ENCODE measurements at regions not wholly inside any gene's neighbourhood (a gene's known extent, or its start where the extent isn't known, plus 50 kb on each side); places are given as distances from the start of the nearest gene placed in this dataset.

- no peaks in the 10 kb centered on the region for H3K27me3 ChIP-seq (ENCODE audit: control insufficient read depth in 1 of 2, insufficient read depth in 2 of 2, low read length in 2 of 2)
- H3K36me3 ChIP-seq (ENCODE audit: control insufficient read depth in 2 of 2, insufficient read depth in 2 of 2, low read length in 2 of 2) = no peaks in the 10 kb centered on the region
- H3K9ac ChIP-seq (ENCODE audit: low read length in 2 of 2) = peak overlapping the region in 1 of 2 donors; percentile 55
- peak overlapping the region; percentile 54 to 59 for H3K4me3 ChIP-seq (ENCODE audit: low read length in 2 of 2)
- H3K9me3 ChIP-seq (ENCODE audit: control insufficient read depth in 2 of 2, low read length in 2 of 2) = no peaks in the 10 kb centered on the region
- no peak overlapping the region for H3K27ac ChIP-seq (ENCODE audit: low read length)
- no peaks in the 10 kb centered on the region for H3K4me1 ChIP-seq (ENCODE audit: control insufficient read depth, insufficient read depth, low read length)
Measured at GRCh38 chr10:107653832-107654287, 489.4 kb upstream of the SORCS1 start.

- no peaks in the 10 kb centered on the region for H3K4me1 ChIP-seq (ENCODE audit: control insufficient read depth, insufficient read depth, low read length)
- H3K27me3 ChIP-seq (ENCODE audit: control insufficient read depth in 1 of 2, insufficient read depth in 2 of 2, low read length in 2 of 2) = no peaks in the 10 kb centered on the region
- no peak overlapping the region for H3K4me3 ChIP-seq (ENCODE audit: low read length in 2 of 2)
- no peak overlapping the region for H3K9ac ChIP-seq (ENCODE audit: low read length in 2 of 2)
- no peaks in the 10 kb centered on the region for H3K36me3 ChIP-seq (ENCODE audit: control insufficient read depth in 2 of 2, insufficient read depth in 2 of 2, low read length in 2 of 2)
- no peak overlapping the region for H3K27ac ChIP-seq (ENCODE audit: low read length)
- H3K9me3 ChIP-seq (ENCODE audit: control insufficient read depth in 2 of 2, low read length in 2 of 2) = no peaks in the 10 kb centered on the region
Measured at GRCh38 chr10:107650939-107651338, 486.4 kb upstream of the SORCS1 start.

- no peak overlapping the region for H3K9ac ChIP-seq (ENCODE audit: low read length in 2 of 2)
- H3K9me3 ChIP-seq (ENCODE audit: control insufficient read depth in 2 of 2, low read length in 2 of 2) = no peaks in the 10 kb centered on the region
- H3K4me1 ChIP-seq (ENCODE audit: control insufficient read depth, insufficient read depth, low read length) = no peaks in the 10 kb centered on the region
- H3K4me3 ChIP-seq (ENCODE audit: low read length in 2 of 2) = no peak overlapping the region
- no peak overlapping the region for H3K27ac ChIP-seq (ENCODE audit: low read length)
- no peaks in the 10 kb centered on the region for H3K27me3 ChIP-seq (ENCODE audit: control insufficient read depth in 1 of 2, insufficient read depth in 2 of 2, low read length in 2 of 2)
- no peaks in the 10 kb centered on the region for H3K36me3 ChIP-seq (ENCODE audit: control insufficient read depth in 2 of 2, insufficient read depth in 2 of 2, low read length in 2 of 2)
Measured at GRCh38 chr10:107649249-107649648, 484.7 kb upstream of the SORCS1 start.

- H3K4me3 ChIP-seq (ENCODE audit: low read length in 2 of 2) = no peak overlapping the region
- H3K9me3 ChIP-seq (ENCODE audit: control insufficient read depth in 2 of 2, low read length in 2 of 2) = no peaks in the 10 kb centered on the region
- no peak overlapping the region for H3K27ac ChIP-seq (ENCODE audit: low read length)
- no peaks in the 10 kb centered on the region for H3K36me3 ChIP-seq (ENCODE audit: control insufficient read depth in 2 of 2, insufficient read depth in 2 of 2, low read length in 2 of 2)
- no peaks in the 10 kb centered on the region for H3K4me1 ChIP-seq (ENCODE audit: control insufficient read depth, insufficient read depth, low read length)
- H3K9ac ChIP-seq (ENCODE audit: low read length in 2 of 2) = no peak overlapping the region
- no peaks in the 10 kb centered on the region for H3K27me3 ChIP-seq (ENCODE audit: control insufficient read depth in 1 of 2, insufficient read depth in 2 of 2, low read length in 2 of 2)
Measured at GRCh38 chr10:107647462-107647861, 483.0 kb upstream of the SORCS1 start.

GRCh38 chr10:107631876-107632275 is 467.4 kb upstream of the SORCS1 start:
- H3K27ac ChIP-seq (ENCODE audit: low read length) = no peak overlapping the region
- H3K9me3 ChIP-seq (ENCODE audit: control insufficient read depth in 2 of 2, low read length in 2 of 2) = no peaks in the 10 kb centered on the region
- H3K4me3 ChIP-seq (ENCODE audit: low read length in 2 of 2) = no peak overlapping the region
- no peak overlapping the region for H3K9ac ChIP-seq (ENCODE audit: low read length in 2 of 2)
- no peaks in the 10 kb centered on the region for H3K27me3 ChIP-seq (ENCODE audit: control insufficient read depth in 1 of 2, insufficient read depth in 2 of 2, low read length in 2 of 2)
- no peaks in the 10 kb centered on the region for H3K36me3 ChIP-seq (ENCODE audit: control insufficient read depth in 2 of 2, insufficient read depth in 2 of 2, low read length in 2 of 2)
- H3K4me1 ChIP-seq (ENCODE audit: control insufficient read depth, insufficient read depth, low read length) = no peaks in the 10 kb centered on the region

- no peak overlapping the region for H3K4me3 ChIP-seq (ENCODE audit: low read length in 2 of 2)
- no peaks in the 10 kb centered on the region for H3K36me3 ChIP-seq (ENCODE audit: control insufficient read depth in 2 of 2, insufficient read depth in 2 of 2, low read length in 2 of 2)
- H3K9me3 ChIP-seq (ENCODE audit: control insufficient read depth in 2 of 2, low read length in 2 of 2) = no peaks in the 10 kb centered on the region
Measured at GRCh38 chr10:107626862-107627261, 462.4 kb upstream of the SORCS1 start.

GRCh38 chr10:107623292-107623691 is 458.8 kb upstream of the SORCS1 start:
- Histone ChIP-seq H3K4me3 (ENCODE audit: low read length in 2 of 2) (no peak overlapping the region), H3K9me3 (ENCODE audit: control insufficient read depth in 2 of 2, low read length in 2 of 2) (no peaks in the 10 kb centered on the region), H3K9ac (ENCODE audit: low read length in 2 of 2) (no peak overlapping the region), H3K36me3 (ENCODE audit: control insufficient read depth in 2 of 2, insufficient read depth in 2 of 2, low read length in 2 of 2) (no peaks in the 10 kb centered on the region), H3K4me1 (ENCODE audit: control insufficient read depth, insufficient read depth, low read length) (no peaks in the 10 kb centered on the region), H3K27ac (ENCODE audit: low read length) (no peak overlapping the region), H3K27me3 (ENCODE audit: control insufficient read depth in 1 of 2, insufficient read depth in 2 of 2, low read length in 2 of 2) (no peaks in the 10 kb centered on the region)

More at GRCh38 chr10:107626862-107627261, 462.4 kb upstream of the SORCS1 start:
- H3K27me3 ChIP-seq (ENCODE audit: control insufficient read depth in 1 of 2, insufficient read depth in 2 of 2, low read length in 2 of 2) = no peaks in the 10 kb centered on the region
- H3K27ac ChIP-seq (ENCODE audit: low read length) = no peak overlapping the region
- no peaks in the 10 kb centered on the region for H3K4me1 ChIP-seq (ENCODE audit: control insufficient read depth, insufficient read depth, low read length)
- H3K9ac ChIP-seq (ENCODE audit: low read length in 2 of 2) = no peak overlapping the region

- Histone ChIP-seq H3K9ac (ENCODE audit: low read length in 2 of 2) (no peak overlapping the region), H3K27ac (ENCODE audit: low read length) (no peak overlapping the region)
Measured at GRCh38 chr10:107619139-107619538, 454.6 kb upstream of the SORCS1 start.

GRCh38 chr10:107618504-107618994 is 454.0 kb upstream of the SORCS1 start:
- H3K4me3 ChIP-seq (ENCODE audit: low read length in 2 of 2) = no peak overlapping the region
- H3K27me3 ChIP-seq (ENCODE audit: control insufficient read depth in 1 of 2, insufficient read depth in 2 of 2, low read length in 2 of 2) = no peaks in the 10 kb centered on the region
- no peak overlapping the region for H3K27ac ChIP-seq (ENCODE audit: low read length)
- H3K9me3 ChIP-seq (ENCODE audit: control insufficient read depth in 2 of 2, low read length in 2 of 2) = no peaks in the 10 kb centered on the region
- H3K9ac ChIP-seq (ENCODE audit: low read length in 2 of 2) = no peak overlapping the region
- H3K4me1 ChIP-seq (ENCODE audit: control insufficient read depth, insufficient read depth, low read length) = no peaks in the 10 kb centered on the region
- no peaks in the 10 kb centered on the region for H3K36me3 ChIP-seq (ENCODE audit: control insufficient read depth in 2 of 2, insufficient read depth in 2 of 2, low read length in 2 of 2)

More at GRCh38 chr10:107619139-107619538, 454.6 kb upstream of the SORCS1 start:
- H3K27me3 ChIP-seq (ENCODE audit: control insufficient read depth in 1 of 2, insufficient read depth in 2 of 2, low read length in 2 of 2) = no peaks in the 10 kb centered on the region
- H3K36me3 ChIP-seq (ENCODE audit: control insufficient read depth in 2 of 2, insufficient read depth in 2 of 2, low read length in 2 of 2) = no peaks in the 10 kb centered on the region
- H3K4me1 ChIP-seq (ENCODE audit: control insufficient read depth, insufficient read depth, low read length) = no peaks in the 10 kb centered on the region
- H3K9me3 ChIP-seq (ENCODE audit: control insufficient read depth in 2 of 2, low read length in 2 of 2) = no peaks in the 10 kb centered on the region
- no peak overlapping the region for H3K4me3 ChIP-seq (ENCODE audit: low read length in 2 of 2)

GRCh38 chr10:107616463-107617410 is 452.2 kb upstream of the SORCS1 start:
- H3K9ac ChIP-seq (ENCODE audit: low read length in 2 of 2) = no peak overlapping the region
- no peak overlapping the region for H3K4me3 ChIP-seq (ENCODE audit: low read length in 2 of 2)
- no peaks in the 10 kb centered on the region for H3K36me3 ChIP-seq (ENCODE audit: control insufficient read depth in 2 of 2, insufficient read depth in 2 of 2, low read length in 2 of 2)
- no peaks in the 10 kb centered on the region for H3K4me1 ChIP-seq (ENCODE audit: control insufficient read depth, insufficient read depth, low read length)
- no peak overlapping the region for H3K27ac ChIP-seq (ENCODE audit: low read length)
- H3K9me3 ChIP-seq (ENCODE audit: control insufficient read depth in 2 of 2, low read length in 2 of 2) = no peaks in the 10 kb centered on the region
- no peaks in the 10 kb centered on the region for H3K27me3 ChIP-seq (ENCODE audit: control insufficient read depth in 1 of 2, insufficient read depth in 2 of 2, low read length in 2 of 2)

GRCh38 chr10:107616031-107616430 is 451.5 kb upstream of the SORCS1 start:
- no peaks in the 10 kb centered on the region for H3K9me3 ChIP-seq (ENCODE audit: control insufficient read depth in 2 of 2, low read length in 2 of 2)
- H3K4me3 ChIP-seq (ENCODE audit: low read length in 2 of 2) = no peak overlapping the region
- no peaks in the 10 kb centered on the region for H3K4me1 ChIP-seq (ENCODE audit: control insufficient read depth, insufficient read depth, low read length)
- H3K27ac ChIP-seq (ENCODE audit: low read length) = no peak overlapping the region
- no peaks in the 10 kb centered on the region for H3K27me3 ChIP-seq (ENCODE audit: control insufficient read depth in 1 of 2, insufficient read depth in 2 of 2, low read length in 2 of 2)
- no peaks in the 10 kb centered on the region for H3K36me3 ChIP-seq (ENCODE audit: control insufficient read depth in 2 of 2, insufficient read depth in 2 of 2, low read length in 2 of 2)
- H3K9ac ChIP-seq (ENCODE audit: low read length in 2 of 2) = no peak overlapping the region

Measured in stomach smooth muscle (tissue), 2 donors.